ENCODE measurements at regions not wholly inside any gene's neighbourhood (a gene's known extent, or its start where the extent isn't known, plus 50 kb on each side); places are given as distances from the start of the nearest gene placed in this dataset.

- in situ Hi-C loops (cut with MboI): loop anchor here (25.0 kb wide), 1 partner anchor 228 kb away; the partner anchor contains the start of gene TTC12
These were observed 65.5 kb upstream of the DRD2 start for GRCh38 chr11:113540416-113541330.

More at GRCh38 chr11:113540416-113541330, 65.5 kb upstream of the DRD2 start:
- Histone ChIP-seq H3K4me2 (ENCODE audit: insufficient read depth, low read length) (no peak overlapping the region), H3K4me3 (no peak overlapping the region), H3K9me1 (ENCODE audit: control insufficient read depth, insufficient read depth, low read length) (no peaks in the 10 kb centered on the region), H3K9me3 (replicated peaks; ENCODE audit: control insufficient read depth, insufficient read depth, low read depth, low read length) (no peaks in the 10 kb centered on the region), H3K27ac (ENCODE audit: extremely low read depth, low read depth, low read length) (no peak overlapping the region), H3K36me3 (ENCODE audit: control insufficient read depth, insufficient read depth, low read length) (no peaks in the 10 kb centered on the region), H3K9ac (ENCODE audit: insufficient read depth in 1 of 2, low read depth in 2 of 2, low read length in 2 of 2) (no peak overlapping the region), H4K20me1 (replicated peaks; ENCODE audit: control insufficient read depth, insufficient read depth, low read length) (no peaks in the 10 kb centered on the region), H2AFZ (ENCODE audit: low read depth, low read length) (no peak overlapping the region), H3K79me2 (ENCODE audit: control insufficient read depth, insufficient read depth, low read length) (no peaks in the 10 kb centered on the region), H3K27me3 (ENCODE audit: control insufficient read depth in 2 of 2, insufficient read depth in 2 of 2, low read length in 2 of 2) (peaks cover 15 to 23% of the 10 kb centered on the region in 2 experiments; a peak in 4 of 5 replicates), H3K4me1 (replicated peaks in 1 of 2; ENCODE audit: control insufficient read depth in 2 of 2, insufficient read depth in 2 of 2, low read length in 2 of 2) (no peaks in the 10 kb centered on the region)
- ChIA-PET CTCF (ENCODE audit: low intra/inter-chr PET ratio) (no interaction called here), POLR2A (interaction anchor here (0.6 to 2.3 kb wide), 5 partner anchors 11 to 229 kb away, joined by 3 to 8 read pairs (median 3); no protein-coding TSS in a partner anchor)
- no TSS peak for BruUV-seq (replicated peaks)
- WGBS (ENCODE audit: insufficient coverage, low coverage, missing lambda C conversion rate): 3% methylated on average over 7 of the region's 8 CpGs
- FAIRE-seq (no peak), ATAC-seq (peak; percentile 82), DNase-seq (ENCODE audit: extremely low read depth in 1 of 4, low spot score in 3 of 4) (no peak)
- TF ChIP-seq ZNF347 (CRISPR knock-in tag; IDR thresholded peaks at IDR 0.05; ENCODE audit: low read depth): no peak
- peak; percentile 29 for TF ChIP-seq CBFA2T3 (IDR thresholded peaks at IDR 0.05)
- TF ChIP-seq CHAMP1 (IDR thresholded peaks at IDR 0.05): no peak
- TF ChIP-seq USF1 (CRISPR knock-in tag; IDR thresholded peaks at IDR 0.05): no peak
- TF ChIP-seq CTCF (IDR thresholded peaks at IDR 0.05 in 2 of 3, conservative IDR thresholded peaks at IDR 0.05 in 1 of 3; ENCODE audit: insufficient read depth in 2 of 3, low read depth in 1 of 3, low read length in 3 of 3): peak in 1 of 3 experiments; percentile 38; a peak in 1 of 6 replicates
- intact Hi-C loops (cut with micrococcal nuclease): no loop called here

Measured in K562 (cell line).